ENCODE measurements at regions not wholly inside any gene's neighbourhood (a gene's known extent, or its start where the extent isn't known, plus 50 kb on each side); places are given as distances from the start of the nearest gene placed in this dataset.

GRCh38 chr2:105158002-105158401, 83.5 kb upstream of the GPR45 start:
- H3K27ac ChIP-seq (ENCODE audit: low read length), result no peak overlapping the region
- TF ChIP-seq CTCF (IDR thresholded peaks at IDR 0.05; ENCODE audit: low read depth, low read length) (no peak), EZH2phosphoT487 (IDR thresholded peaks at IDR 0.05; ENCODE audit: low read depth) (no peak)
- H3K36me3 ChIP-seq (replicated peaks; ENCODE audit: low read depth, low read length), result no peaks in the 10 kb centered on the region
- no peak overlapping the region for H3K4me2 ChIP-seq (ENCODE audit: low read length)
- no peak overlapping the region for H2AFZ ChIP-seq (ENCODE audit: low read depth, low read length)
- H3K9me3 ChIP-seq (ENCODE audit: insufficient read depth, low read length), result peaks cover 11% of the 10 kb centered on the region; the same call in 1 of the 2 replicates
- no peaks in the 10 kb centered on the region for H4K20me1 ChIP-seq (ENCODE audit: insufficient read depth, low read length)
- H3K4me1 ChIP-seq (ENCODE audit: low read length), result peaks cover 2% of the 10 kb centered on the region; the same call in 1 of the 2 replicates
- H3K4me3 ChIP-seq (ENCODE audit: low read length), result no peak overlapping the region
- H3K27me3 ChIP-seq (ENCODE audit: low read depth, low read length), result peaks cover 23% of the 10 kb centered on the region
- H3K9ac ChIP-seq (ENCODE audit: low read length), result no peak overlapping the region
- H3K79me2 ChIP-seq (ENCODE audit: low read length), result no peaks in the 10 kb centered on the region

GRCh38 chr2:105166688-105167087, 74.9 kb upstream of the GPR45 start:
- Histone ChIP-seq H2AFZ (ENCODE audit: low read depth, low read length) (no peak overlapping the region), H3K36me3 (replicated peaks; ENCODE audit: low read depth, low read length) (no peaks in the 10 kb centered on the region), H3K27me3 (ENCODE audit: low read depth, low read length) (peaks cover 21% of the 10 kb centered on the region; the same call in 1 of the 2 replicates), H3K4me1 (ENCODE audit: low read length) (no peaks in the 10 kb centered on the region), H3K4me3 (ENCODE audit: low read length) (no peak overlapping the region), H4K20me1 (ENCODE audit: insufficient read depth, low read length) (no peaks in the 10 kb centered on the region), H3K79me2 (ENCODE audit: low read length) (no peaks in the 10 kb centered on the region), H3K9ac (ENCODE audit: low read length) (no peak overlapping the region), H3K9me3 (ENCODE audit: insufficient read depth, low read length) (no peaks in the 10 kb centered on the region), H3K4me2 (ENCODE audit: low read length) (no peak overlapping the region), H3K27ac (ENCODE audit: low read length) (no peak overlapping the region)
- TF ChIP-seq EZH2phosphoT487 (IDR thresholded peaks at IDR 0.05; ENCODE audit: low read depth) (no peak), CTCF (IDR thresholded peaks at IDR 0.05; ENCODE audit: low read depth, low read length) (no peak)

- H2AFZ ChIP-seq (ENCODE audit: low read depth, low read length), result no peak overlapping the region
Observed at GRCh38 chr2:105168543-105168942, 73.0 kb upstream of the GPR45 start.

DNA sequence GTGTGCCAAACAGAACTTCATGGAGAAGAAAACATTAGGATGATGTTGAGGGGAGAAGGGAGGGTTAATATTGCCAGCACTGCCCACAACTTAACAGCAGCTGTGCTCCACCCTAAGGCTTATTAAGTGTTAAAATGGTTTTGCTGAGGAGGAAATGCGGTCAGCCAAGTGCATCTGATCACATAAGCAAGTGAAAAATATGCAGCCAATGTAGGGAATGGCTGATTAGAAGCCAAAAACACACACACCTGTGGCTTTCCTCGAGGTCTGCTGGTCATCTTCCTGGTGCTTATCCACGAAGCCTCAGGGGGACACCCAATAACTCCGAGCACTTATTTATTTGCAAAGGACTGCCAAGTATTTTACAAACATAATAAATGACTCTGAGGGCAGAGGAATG, 66.3 kb upstream of the GPR45 start:
- H3K4me3 ChIP-seq (ENCODE audit: low read length), result no peak overlapping the region
- peaks cover 42% of the 10 kb centered on the region for H3K27me3 ChIP-seq (ENCODE audit: low read depth, low read length)
- H4K20me1 ChIP-seq (ENCODE audit: insufficient read depth, low read length), result no peaks in the 10 kb centered on the region
- H3K4me2 ChIP-seq (ENCODE audit: low read length), result no peak overlapping the region
- no peak overlapping the region for H3K27ac ChIP-seq (ENCODE audit: low read length)
- peaks cover 4% of the 10 kb centered on the region; the same call in 1 of the 2 replicates for H3K4me1 ChIP-seq (ENCODE audit: low read length)
- H3K36me3 ChIP-seq (replicated peaks; ENCODE audit: low read depth, low read length), result no peaks in the 10 kb centered on the region
- no peak overlapping the region for H2AFZ ChIP-seq (ENCODE audit: low read depth, low read length)
- no peaks in the 10 kb centered on the region for H3K9me3 ChIP-seq (ENCODE audit: insufficient read depth, low read length)
- no peak for TF ChIP-seq EZH2phosphoT487 (IDR thresholded peaks at IDR 0.05; ENCODE audit: low read depth)
- no peak for TF ChIP-seq CTCF (IDR thresholded peaks at IDR 0.05; ENCODE audit: low read depth, low read length)
- H3K9ac ChIP-seq (ENCODE audit: low read length), result no peak overlapping the region
- no peaks in the 10 kb centered on the region for H3K79me2 ChIP-seq (ENCODE audit: low read length)

More at GRCh38 chr2:105168543-105168942, 73.0 kb upstream of the GPR45 start:
- Histone ChIP-seq H3K4me1 (ENCODE audit: low read length) (no peaks in the 10 kb centered on the region), H3K79me2 (ENCODE audit: low read length) (no peaks in the 10 kb centered on the region), H3K4me3 (ENCODE audit: low read length) (no peak overlapping the region), H3K27me3 (ENCODE audit: low read depth, low read length) (peaks cover 22% of the 10 kb centered on the region; the same call in 1 of the 2 replicates), H4K20me1 (ENCODE audit: insufficient read depth, low read length) (no peaks in the 10 kb centered on the region), H3K36me3 (replicated peaks; ENCODE audit: low read depth, low read length) (no peaks in the 10 kb centered on the region), H3K27ac (ENCODE audit: low read length) (no peak overlapping the region), H3K9me3 (ENCODE audit: insufficient read depth, low read length) (no peaks in the 10 kb centered on the region), H3K4me2 (ENCODE audit: low read length) (no peak overlapping the region), H3K9ac (ENCODE audit: low read length) (no peak overlapping the region)
- no peak for TF ChIP-seq CTCF (IDR thresholded peaks at IDR 0.05; ENCODE audit: low read depth, low read length)
- no peak for TF ChIP-seq EZH2phosphoT487 (IDR thresholded peaks at IDR 0.05; ENCODE audit: low read depth)

Data from OCI-LY3 (cell line).